HG02852 (cell line): ENCODE measurements at regions not wholly inside any gene's neighbourhood (a gene's known extent, or its start where the extent isn't known, plus 50 kb on each side); places are given as distances from the start of the nearest gene placed in this dataset.

ENCODE experiments used
- ATAC-seq: cut with Tn5 transposase; IDR thresholded peaks from one replicate; pipeline ENCODE4 v1.9.1; 2021; ENCODE audit warnings: mild to moderate bottlenecking, moderate library complexity; ENCODE audit not compliant: unreplicated experiment

- no peak for ATAC-seq
Observed at GRCh38 chr9:22278426-22278825, 168.2 kb upstream of the DMRTA1 start.

- ATAC-seq, result no peak
Observed at GRCh38 chr9:22279636-22280035, 167.0 kb upstream of the DMRTA1 start.

- no peak for ATAC-seq
Observed at GRCh38 chr9:22285066-22285465, 161.6 kb upstream of the DMRTA1 start.

- no peak for ATAC-seq
Observed at GRCh38 chr9:22286661-22287060, 160.0 kb upstream of the DMRTA1 start.

GRCh38 chr9:22288661-22289060 lies 158.0 kb upstream of the DMRTA1 start:
- no peak for ATAC-seq

GRCh38 chr9:22307013-22307711 lies 139.5 kb upstream of the DMRTA1 start:
- no peak for ATAC-seq

- ATAC-seq, result no peak
Observed at GRCh38 chr9:22308177-22308576, 138.4 kb upstream of the DMRTA1 start.

- ATAC-seq, result no peak
Observed at GRCh38 chr9:22316645-22317044, 130.0 kb upstream of the DMRTA1 start.

GRCh38 chr9:22331533-22331932 lies 115.1 kb upstream of the DMRTA1 start:
- ATAC-seq, result no peak

- no peak for ATAC-seq
Observed at GRCh38 chr9:22332202-22332601, 114.4 kb upstream of the DMRTA1 start.

GRCh38 chr9:22337261-22337660 lies 109.4 kb upstream of the DMRTA1 start:
- ATAC-seq, result no peak

GRCh38 chr9:22342491-22343217 lies 104.0 kb upstream of the DMRTA1 start:
- no peak for ATAC-seq

GRCh38 chr9:22343218-22343611 lies 103.4 kb upstream of the DMRTA1 start:
- ATAC-seq, result no peak

- ATAC-seq, result no peak
Observed at GRCh38 chr9:22354699-22355384, 91.8 kb upstream of the DMRTA1 start.

- no peak for ATAC-seq
Observed at GRCh38 chr9:22356985-22357384, 89.6 kb upstream of the DMRTA1 start.

GRCh38 chr9:22363421-22363887 lies 83.2 kb upstream of the DMRTA1 start:
- ATAC-seq, result no peak

GRCh38 chr9:22373636-22374035 lies 73.0 kb upstream of the DMRTA1 start:
- ATAC-seq, result no peak

- no peak for ATAC-seq
Observed at GRCh38 chr9:22374051-22374450, 72.6 kb upstream of the DMRTA1 start.

- no peak for ATAC-seq
Observed at GRCh38 chr9:22379272-22379671, 67.4 kb upstream of the DMRTA1 start.

GRCh38 chr9:22381170-22381569 lies 65.5 kb upstream of the DMRTA1 start:
- no peak for ATAC-seq

GRCh38 chr9:22382331-22382730 lies 64.3 kb upstream of the DMRTA1 start:
- ATAC-seq, result no peak

GRCh38 chr9:22383718-22384117 lies 62.9 kb upstream of the DMRTA1 start:
- ATAC-seq, result no peak
